ENCODE measurements at regions not wholly inside any gene's neighbourhood (a gene's known extent, or its start where the extent isn't known, plus 50 kb on each side); places are given as distances from the start of the nearest gene placed in this dataset.

DNA sequence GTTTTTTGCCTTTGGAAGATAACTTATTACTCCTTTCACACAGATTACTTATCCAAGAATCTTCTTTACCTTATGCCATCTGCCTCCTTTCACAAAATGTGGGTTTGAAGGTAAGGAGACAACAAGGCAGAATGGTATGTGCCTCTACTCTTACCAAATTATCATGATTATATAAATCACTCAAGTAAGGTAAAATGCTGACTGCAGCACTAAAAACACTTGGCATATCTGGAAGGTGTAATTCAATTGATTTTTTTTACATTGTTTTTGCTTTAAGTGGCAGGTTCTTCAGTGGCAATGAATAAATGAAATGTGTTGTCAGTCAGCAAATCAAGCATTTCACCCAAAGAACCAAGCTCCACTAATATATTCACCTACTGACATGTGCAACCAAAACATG, 346.1 kb downstream of the OMA1 start:
- no peak for TF ChIP-seq SIN3A (IDR thresholded peaks at IDR 0.05; ENCODE audit: borderline replicate concordance, insufficient read depth, low read length)
- TF ChIP-seq REST (IDR thresholded peaks at IDR 0.05; ENCODE audit: insufficient read depth in 1 of 2, low read depth in 2 of 2, low read length in 2 of 2) = no peak
